HG03159 (cell line): ENCODE measurements at regions not wholly inside any gene's neighbourhood (a gene's known extent, or its start where the extent isn't known, plus 50 kb on each side); places are given as distances from the start of the nearest gene placed in this dataset.

Experiments used
- ATAC-seq: cut with Tn5 transposase; IDR thresholded peaks from one replicate; pipeline ENCODE4 v1.9.1; 2021; ENCODE audit warnings: mild to moderate bottlenecking, moderate library complexity; ENCODE audit not compliant: unreplicated experiment

DNA sequence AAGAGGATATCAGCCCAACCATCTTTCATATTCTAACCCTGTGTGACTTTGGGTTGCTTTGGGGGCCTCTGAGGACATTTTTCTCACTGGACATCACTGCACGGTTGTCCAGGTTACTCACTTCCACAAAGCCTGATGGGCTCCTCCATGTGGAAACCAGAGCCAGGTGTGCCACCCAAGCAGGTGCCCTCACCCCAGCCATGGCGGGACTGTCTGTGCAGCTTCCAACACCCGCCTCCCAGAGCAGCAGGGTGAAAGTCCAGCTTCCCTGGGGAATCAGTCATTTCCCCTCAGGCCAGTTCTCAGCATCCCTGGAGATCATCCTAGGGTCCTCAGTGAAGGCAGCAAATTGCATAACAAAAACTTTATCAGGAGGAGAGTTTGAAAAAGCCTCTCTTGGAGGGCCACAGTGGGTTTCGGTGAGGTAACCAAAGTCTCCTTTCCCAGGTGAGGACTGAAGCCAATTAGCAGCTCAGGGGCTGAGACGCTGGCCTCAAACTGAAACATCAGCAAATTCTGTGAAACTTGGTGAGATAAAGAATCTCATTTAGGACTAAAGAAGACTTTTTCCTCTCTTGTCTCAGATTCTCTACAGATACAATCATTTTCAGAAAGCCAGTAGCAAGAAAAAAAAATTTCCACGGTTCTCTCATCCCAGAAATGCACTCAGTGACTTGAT lies 289.6 kb upstream of the CDH4 start:
- ATAC-seq: no peak

GRCh38 chr20:60963146-60963545 lies 288.9 kb upstream of the CDH4 start:
- no peak for ATAC-seq

DNA sequence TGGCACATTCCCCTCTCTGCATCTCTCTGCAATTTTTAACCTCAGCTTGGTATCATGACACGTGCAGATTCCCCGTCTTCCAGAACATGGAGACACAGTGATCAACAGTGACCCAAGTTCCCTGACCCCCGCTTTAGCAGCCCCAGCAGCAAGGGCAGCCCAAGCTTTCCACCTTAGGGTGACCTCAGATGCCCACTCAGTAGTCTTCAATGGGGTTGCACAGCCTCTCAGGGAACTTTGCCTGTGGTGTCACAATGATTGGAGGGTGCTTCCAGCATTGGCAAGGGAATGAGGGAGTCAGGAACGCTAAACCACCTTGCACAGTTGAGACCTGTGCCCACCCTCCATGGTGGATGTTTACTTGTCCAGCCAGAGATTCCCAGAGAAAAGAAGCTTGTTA lies 287.1 kb upstream of the CDH4 start:
- ATAC-seq: no peak

DNA sequence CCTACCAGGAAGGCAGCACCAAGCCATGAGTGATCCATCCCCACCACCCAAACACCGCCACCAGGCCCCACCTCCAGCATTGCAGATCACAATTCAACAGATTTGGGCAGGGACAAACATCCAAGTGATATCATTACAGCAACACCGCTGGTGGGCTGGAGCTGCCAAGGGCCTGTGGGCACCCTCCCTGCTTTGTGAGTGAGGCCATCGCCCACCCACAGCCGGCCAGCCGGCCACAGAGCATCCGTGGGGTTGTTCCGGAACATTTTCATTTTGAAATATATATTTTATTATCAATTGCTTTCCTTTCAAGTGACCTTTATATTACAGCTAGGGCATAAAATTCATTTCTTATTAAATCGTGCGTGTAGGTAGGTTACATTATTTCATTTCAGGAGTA lies 286.0 kb upstream of the CDH4 start:
- no peak for ATAC-seq

- no peak for ATAC-seq
These were observed 285.3 kb upstream of the CDH4 start for GRCh38 chr20:60966766-60967165.

DNA sequence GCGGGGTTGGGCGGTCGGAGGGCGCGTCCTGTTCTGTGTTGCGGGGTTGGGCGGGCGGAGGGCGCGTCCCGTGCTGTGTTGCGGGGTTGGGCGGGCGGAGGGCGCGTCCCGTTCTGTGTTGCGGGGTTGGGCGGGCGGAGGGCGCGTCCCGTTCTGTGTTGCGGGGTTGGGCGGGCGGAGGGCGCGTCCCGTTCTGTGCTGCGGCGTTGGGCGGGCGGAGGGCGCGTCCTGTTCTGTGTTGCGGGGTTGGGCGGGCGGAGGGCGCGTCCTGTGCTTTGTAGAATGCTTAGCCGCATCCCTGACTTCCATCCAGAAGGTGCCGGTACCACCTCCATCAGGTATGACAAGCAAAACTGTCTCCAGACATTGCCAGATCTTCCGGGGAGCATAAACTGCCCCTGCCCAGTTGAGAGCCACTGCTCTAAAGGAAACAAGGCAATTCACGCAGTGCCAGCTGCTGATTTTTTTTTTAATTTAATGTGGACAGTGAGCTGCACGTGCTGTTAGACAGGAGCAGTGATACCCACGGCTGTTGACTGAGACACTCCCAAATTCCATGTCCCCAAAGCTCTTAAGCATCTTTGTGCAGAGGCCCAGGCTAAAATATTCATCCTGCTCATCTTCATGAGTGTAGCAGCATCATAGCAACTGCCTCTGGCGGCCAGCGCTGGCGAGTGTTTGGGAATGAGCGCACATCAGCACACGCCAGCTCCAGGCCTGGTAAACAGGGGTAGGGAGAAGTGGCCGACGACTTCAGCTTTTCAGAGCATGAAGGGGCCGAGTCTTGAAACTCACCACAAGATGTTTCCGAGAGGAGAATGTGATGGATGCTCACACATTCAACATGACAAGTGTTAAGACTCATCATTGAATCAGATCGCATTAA lies 284.4 kb upstream of the CDH4 start:
- no peak for ATAC-seq

DNA sequence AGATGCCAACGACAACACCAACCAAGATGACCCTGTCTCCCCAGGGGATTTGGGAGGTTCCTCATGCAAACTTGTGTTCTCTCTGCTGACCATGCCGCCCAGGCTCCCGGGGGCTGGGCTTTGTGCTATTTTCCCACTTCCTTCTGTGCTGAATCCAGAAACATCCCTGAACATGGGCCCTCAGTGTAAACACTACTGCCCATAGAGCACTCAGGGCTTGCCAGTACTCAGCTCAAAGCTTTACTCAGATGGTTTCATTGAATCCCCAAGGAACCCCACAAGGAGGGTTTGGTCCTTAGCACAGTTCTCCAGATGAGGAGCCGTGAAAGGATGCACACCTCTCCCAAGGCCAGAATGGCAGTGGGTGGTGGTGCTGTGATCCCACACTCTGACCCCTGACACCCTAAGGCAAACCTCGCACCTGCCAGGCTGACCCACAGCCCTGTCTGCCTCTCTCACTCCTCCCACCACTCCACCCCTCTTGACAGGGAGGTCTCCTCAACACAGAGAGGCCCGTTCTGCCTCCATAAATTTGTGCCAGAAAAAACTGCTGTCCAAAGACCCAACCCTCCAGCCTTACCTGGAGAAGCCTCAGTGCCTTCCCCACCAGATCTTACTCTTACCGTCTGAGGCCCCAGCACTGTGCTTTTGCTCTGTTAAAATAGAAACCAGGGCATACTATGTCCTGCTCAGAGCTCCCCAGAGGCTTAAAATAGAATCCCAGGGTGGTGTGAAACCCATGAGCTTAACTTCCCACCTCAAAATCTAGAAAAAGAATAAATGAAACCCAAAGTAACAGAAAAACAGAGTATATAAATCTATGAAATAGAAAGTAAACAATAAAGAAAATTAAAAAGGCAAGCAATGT lies 283.0 kb upstream of the CDH4 start:
- ATAC-seq: no peak

DNA sequence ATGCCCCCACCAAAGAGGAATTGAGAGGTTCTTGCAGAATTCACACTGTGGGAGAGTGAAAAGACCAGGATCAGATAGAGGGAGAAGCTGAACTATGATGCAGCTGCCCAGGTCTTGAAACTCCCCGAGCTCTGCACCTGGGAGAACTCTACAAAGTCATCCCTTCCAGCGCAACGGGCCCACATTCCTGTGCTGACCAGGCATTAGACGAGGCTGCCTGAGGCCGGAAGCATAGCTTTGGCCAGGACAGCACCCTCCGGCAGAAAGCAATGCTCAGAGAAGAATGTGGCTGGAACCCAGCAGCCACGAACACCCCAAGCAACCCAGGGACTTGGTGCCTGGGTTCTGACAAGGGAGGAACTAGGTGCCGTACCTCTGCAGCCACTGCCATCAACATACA lies 281.5 kb upstream of the CDH4 start:
- no peak for ATAC-seq

- ATAC-seq: no peak
These were observed 278.0 kb upstream of the CDH4 start for GRCh38 chr20:60974022-60974421.

DNA sequence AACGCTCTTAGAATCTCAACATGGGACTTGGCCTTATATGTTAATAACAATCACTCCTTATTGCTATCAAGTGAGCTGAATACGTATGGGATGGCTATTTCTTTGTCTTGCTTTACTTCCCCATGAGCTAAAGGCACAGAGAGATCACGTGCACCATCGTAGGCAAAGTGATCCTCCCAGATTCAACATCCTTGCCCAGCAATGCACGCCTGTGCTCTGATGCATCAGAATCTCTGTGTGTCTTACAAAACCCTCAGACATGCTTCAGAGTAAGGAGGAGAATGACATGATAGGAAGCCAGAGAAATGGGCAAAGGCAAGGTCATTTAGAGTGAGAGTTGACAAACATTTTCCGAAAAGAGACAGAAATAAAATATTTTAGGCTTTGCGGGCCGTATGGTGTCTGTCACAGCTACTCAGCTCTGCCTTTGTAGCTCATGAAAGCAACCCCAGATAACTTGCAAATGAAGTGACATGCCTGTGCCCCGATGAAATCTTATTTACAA lies 277.6 kb upstream of the CDH4 start:
- ATAC-seq: no peak

DNA sequence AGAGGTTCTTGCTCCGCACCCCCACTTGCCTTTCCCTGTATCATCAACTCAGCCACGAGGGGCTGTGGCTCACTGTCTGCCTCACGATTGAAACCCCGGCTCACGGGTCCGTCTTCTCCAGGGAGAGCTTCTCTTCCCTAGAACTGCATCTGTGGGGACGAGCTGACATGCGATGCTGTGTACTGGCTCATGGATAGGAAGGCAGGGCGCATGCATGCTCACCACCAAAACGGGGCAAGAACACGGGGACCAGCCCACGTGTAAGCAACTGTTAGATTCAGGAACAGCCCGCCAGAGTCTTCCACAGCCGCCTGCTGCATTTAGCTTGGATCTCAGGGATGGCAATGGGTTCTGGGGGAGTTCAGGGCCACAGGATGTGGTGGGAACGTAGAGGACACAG lies 275.9 kb upstream of the CDH4 start:
- no peak for ATAC-seq

- ATAC-seq: no peak
These were observed 275.1 kb upstream of the CDH4 start for GRCh38 chr20:60976913-60977312.

GRCh38 chr20:60977901-60978300 lies 274.2 kb upstream of the CDH4 start:
- no peak for ATAC-seq

DNA sequence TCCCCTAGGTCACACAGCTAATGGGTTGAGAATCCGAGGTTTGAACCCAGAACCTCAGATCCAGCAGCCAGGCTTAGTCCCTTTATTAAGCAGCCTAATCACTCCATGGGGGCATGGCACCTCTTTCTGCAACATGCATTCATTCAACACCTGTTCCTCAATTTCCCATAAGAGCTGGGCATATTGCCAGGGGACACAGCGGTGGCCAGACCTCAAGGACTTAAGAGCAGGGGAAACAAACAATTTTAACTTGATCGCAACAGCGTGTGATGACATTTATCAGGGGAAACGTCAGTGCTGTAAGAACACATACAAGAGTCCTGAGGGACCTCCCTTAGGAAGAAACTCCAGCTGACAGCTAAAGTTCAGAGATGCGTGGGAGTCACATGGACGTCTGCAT lies 267.4 kb upstream of the CDH4 start:
- ATAC-seq: no peak

GRCh38 chr20:60986506-60987156 lies 265.4 kb upstream of the CDH4 start:
- no peak for ATAC-seq

DNA sequence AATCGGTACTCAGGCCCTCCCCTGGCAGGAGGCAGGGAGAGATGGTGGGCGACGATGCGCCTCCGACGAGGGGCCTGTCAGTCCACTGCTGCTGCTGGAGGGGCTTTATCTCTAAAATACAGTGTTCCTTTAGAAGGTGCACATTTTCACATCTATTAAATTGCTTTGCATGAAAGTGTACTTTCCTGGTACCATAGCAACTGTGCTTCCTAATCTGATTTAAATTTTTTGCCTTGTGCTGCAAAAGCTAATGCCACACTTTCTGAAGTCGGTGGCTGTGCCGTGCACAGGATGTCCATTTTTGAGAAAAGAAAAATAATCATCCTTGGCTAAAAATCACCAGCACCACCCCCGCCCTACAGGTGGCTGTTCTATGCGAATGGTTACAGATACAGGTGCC lies 262.0 kb upstream of the CDH4 start:
- ATAC-seq: no peak

DNA sequence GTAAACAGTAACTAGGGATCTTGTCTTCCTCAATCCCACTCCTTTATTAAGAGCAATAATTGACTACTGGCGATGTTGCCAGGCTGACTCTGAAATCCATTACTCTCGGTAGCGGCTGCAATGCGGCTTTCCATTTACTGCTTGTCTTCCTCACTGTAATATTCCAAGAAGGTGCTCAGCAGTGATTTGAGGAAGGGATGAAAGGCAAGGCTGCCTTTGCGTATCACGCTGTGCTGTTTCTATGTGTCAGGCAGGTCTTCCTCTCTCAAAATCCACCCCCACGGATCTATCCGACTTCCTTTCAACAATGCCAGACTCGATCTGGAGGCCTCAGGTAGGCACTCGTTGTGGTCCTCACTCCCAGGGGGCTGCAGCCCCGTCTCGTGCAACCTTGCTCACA lies 261.4 kb upstream of the CDH4 start:
- no peak for ATAC-seq

DNA sequence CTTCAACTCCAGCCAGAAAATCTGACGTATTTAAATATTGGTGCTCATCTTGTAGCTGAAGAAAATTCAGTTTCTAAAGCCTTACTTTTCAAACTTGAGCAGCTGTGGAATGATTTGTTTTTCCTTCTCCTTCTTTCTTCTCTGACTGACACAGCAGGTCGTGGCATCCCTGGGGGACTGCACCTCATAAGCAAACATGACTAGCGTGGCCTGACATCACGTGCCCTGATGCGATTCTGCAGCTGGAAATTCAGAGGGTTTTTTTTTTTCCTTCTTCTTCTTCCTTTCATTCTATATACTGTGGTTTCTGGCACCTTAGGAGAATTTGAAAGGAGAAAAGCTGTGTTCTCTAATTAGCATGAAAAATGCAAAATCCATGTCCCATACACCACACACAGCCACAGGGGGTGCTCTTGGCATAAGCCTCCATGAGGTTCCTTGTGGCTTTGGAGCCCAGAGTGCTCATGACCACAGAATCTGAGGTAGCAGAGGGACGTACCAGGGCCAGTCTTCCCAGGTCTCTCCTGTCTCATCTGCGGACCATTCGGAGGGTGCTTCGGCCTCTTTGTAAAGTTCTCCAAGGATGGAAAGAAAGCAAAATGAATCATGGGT lies 258.5 kb upstream of the CDH4 start:
- no peak for ATAC-seq

DNA sequence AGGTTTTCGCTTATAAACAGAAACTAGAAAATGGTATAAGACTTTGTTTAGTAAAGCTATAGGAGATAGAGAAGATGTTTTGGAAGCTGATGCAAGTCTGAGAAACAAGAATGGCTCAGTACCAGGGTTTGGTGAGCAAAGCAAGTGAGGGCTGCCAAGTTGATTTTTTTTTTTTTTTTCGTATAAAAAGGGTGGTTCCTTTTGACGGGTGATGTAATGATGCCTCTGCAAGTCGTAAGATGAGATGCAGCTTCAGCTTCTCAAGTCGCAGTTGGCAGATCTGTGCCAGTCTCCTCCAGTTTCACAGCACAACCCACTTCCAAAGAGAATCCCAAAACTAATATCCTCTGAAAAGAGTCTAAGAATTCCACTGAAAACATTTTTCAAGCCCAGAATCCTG lies 252.8 kb upstream of the CDH4 start:
- ATAC-seq: no peak

GRCh38 chr20:61002090-61002489 lies 250.0 kb upstream of the CDH4 start:
- ATAC-seq: no peak
